ENCODE measurements at regions not wholly inside any gene's neighbourhood (a gene's known extent, or its start where the extent isn't known, plus 50 kb on each side); places are given as distances from the start of the nearest gene placed in this dataset.

GRCh38 chr3:177493091-177493490, 295.8 kb upstream of the TBL1XR1 start:
- H3K9me3 ChIP-seq (ENCODE audit: low read depth, low read length, poor library complexity, severe bottlenecking): no peaks in the 10 kb centered on the region
- no peak for TF ChIP-seq CTCF (conservative IDR thresholded peaks at IDR 0.05; ENCODE audit: low read depth, low read length)
- TF ChIP-seq EZH2 (IDR thresholded peaks at IDR 0.05; ENCODE audit: borderline replicate concordance, low read depth, low read length, poor library complexity, severe bottlenecking): no peak
- ChIA-PET CTCF (no interaction called here), POLR2A (ENCODE audit: low non-redundant PET) (no interaction called here)
- intact Hi-C loops (cut with micrococcal nuclease; ENCODE audit: unreplicated experiment): no loop called here
- no peaks in the 10 kb centered on the region for H3K36me3 ChIP-seq (ENCODE audit: insufficient read depth, low read length, poor library complexity, severe bottlenecking)
- no peak overlapping the region for H3K4me3 ChIP-seq (ENCODE audit: low read depth, low read length, poor library complexity, severe bottlenecking)
- H3K27ac ChIP-seq (ENCODE audit: low read depth, low read length, poor library complexity, severe bottlenecking): no peak overlapping the region
- H3K4me1 ChIP-seq (ENCODE audit: insufficient read depth, low read length, poor library complexity, severe bottlenecking): peaks cover 8% of the 10 kb centered on the region
- BruUV-seq (replicated peaks): no TSS peak
- no peak for DNase-seq (ENCODE audit: low spot score)
- no peaks in the 10 kb centered on the region for H3K27me3 ChIP-seq (replicated peaks; ENCODE audit: insufficient read depth, low read depth, low read length, poor library complexity)

- Histone ChIP-seq H3K9me3 (ENCODE audit: low read depth, low read length, poor library complexity, severe bottlenecking) (no peaks in the 10 kb centered on the region), H3K4me1 (ENCODE audit: insufficient read depth, low read length, poor library complexity, severe bottlenecking) (peaks cover 8% of the 10 kb centered on the region), H3K27ac (ENCODE audit: low read depth, low read length, poor library complexity, severe bottlenecking) (no peak overlapping the region), H3K4me3 (ENCODE audit: low read depth, low read length, poor library complexity, severe bottlenecking) (no peak overlapping the region), H3K36me3 (ENCODE audit: insufficient read depth, low read length, poor library complexity, severe bottlenecking) (no peaks in the 10 kb centered on the region), H3K27me3 (replicated peaks; ENCODE audit: insufficient read depth, low read depth, low read length, poor library complexity) (no peaks in the 10 kb centered on the region)
- BruUV-seq (replicated peaks): no TSS peak
- ChIA-PET POLR2A (ENCODE audit: low non-redundant PET) (no interaction called here), CTCF (interaction anchor here (0.5 kb wide), 1 partner anchor 368 kb away, joined by 5 read pairs; no protein-coding TSS in a partner anchor)
- intact Hi-C loops (cut with micrococcal nuclease; ENCODE audit: unreplicated experiment): no loop called here
- no peak for TF ChIP-seq CTCF (conservative IDR thresholded peaks at IDR 0.05; ENCODE audit: low read depth, low read length)
- TF ChIP-seq EZH2 (IDR thresholded peaks at IDR 0.05; ENCODE audit: borderline replicate concordance, low read depth, low read length, poor library complexity, severe bottlenecking): no peak
- DNase-seq (ENCODE audit: low spot score): no peak
Measured at GRCh38 chr3:177494216-177494615, 296.9 kb upstream of the TBL1XR1 start.

- Histone ChIP-seq H3K36me3 (ENCODE audit: insufficient read depth, low read length, poor library complexity, severe bottlenecking) (no peaks in the 10 kb centered on the region), H3K9me3 (ENCODE audit: low read depth, low read length, poor library complexity, severe bottlenecking) (no peaks in the 10 kb centered on the region), H3K4me3 (ENCODE audit: low read depth, low read length, poor library complexity, severe bottlenecking) (no peak overlapping the region), H3K27me3 (replicated peaks; ENCODE audit: insufficient read depth, low read depth, low read length, poor library complexity) (no peaks in the 10 kb centered on the region), H3K27ac (ENCODE audit: low read depth, low read length, poor library complexity, severe bottlenecking) (no peak overlapping the region), H3K4me1 (ENCODE audit: insufficient read depth, low read length, poor library complexity, severe bottlenecking) (peaks cover 8% of the 10 kb centered on the region)
- ChIA-PET CTCF (no interaction called here), POLR2A (ENCODE audit: low non-redundant PET) (no interaction called here)
- intact Hi-C loops (cut with micrococcal nuclease; ENCODE audit: unreplicated experiment): no loop called here
- no peak for TF ChIP-seq CTCF (conservative IDR thresholded peaks at IDR 0.05; ENCODE audit: low read depth, low read length)
- no peak for TF ChIP-seq EZH2 (IDR thresholded peaks at IDR 0.05; ENCODE audit: borderline replicate concordance, low read depth, low read length, poor library complexity, severe bottlenecking)
- BruUV-seq (replicated peaks): no TSS peak
- DNase-seq (ENCODE audit: low spot score): no peak
Measured at GRCh38 chr3:177495566-177495965, 298.3 kb upstream of the TBL1XR1 start.

Measured in A673 (cell line).